K562 (cell line): ENCODE measurements at regions not wholly inside any gene's neighbourhood (a gene's known extent, or its start where the extent isn't known, plus 50 kb on each side); places are given as distances from the start of the nearest gene placed in this dataset.

ENCODE experiments used
- ATAC-seq: fragments of 200-7000 bp; cut with Tn5 transposase; 3 replicates; pipeline ENCODE4 v1.9.1; 2020; ENCODE audit warnings: moderate library complexity
- BruUV-seq: library from RNA; stranded (reverse); fragments of 400-500 nt; replicated peaks from 2 replicates; lab custom pipeline; 2021; lab: Mats Ljungman, UMichigan
- CTCF ChIA-PET: fragments of 300-600 bp; formaldehyde crosslinking; extraction: SDS; loops from one replicate; lab custom pipeline; 2021; ENCODE audit warnings: low intra/inter-chr PET ratio; lab: Yijun Ruan, JAX
- POLR2A ChIA-PET: fragments of 300-600, 350-650 bp; sonication (Branson Sonifier 250); formaldehyde crosslinking; extraction: SDS; loops from one replicate; lab custom pipeline; 2021; ENCODE audit warnings: antibody characterized with exemption, inconsistent platforms; lab: Yijun Ruan, JAX
- DNase-seq, 4 experiments: peaks; one replicate each; pipeline versions ENCODE4 v3.0.0 to v3.0.0-alpha.2; 2011 to 2018; ENCODE audit warnings: low spot score in 3 of 4, mixed read lengths in 3 of 4; ENCODE audit errors: extremely low read depth in 1 of 4
- FAIRE-seq: peaks from 2 replicates; lab custom pipeline; 2011; peaks lifted over from hg19 to GRCh38; lab: Jason Lieb, UNC
- H2AFZ ChIP-seq: 2 replicates; pipeline ENCODE4 v1.6.0; 2011; ENCODE audit warnings: low read depth, low read length, control low read depth, inconsistent platforms
- H3K27ac ChIP-seq: fragments of 200-600 bp; 3 replicates; pipeline ENCODE4 v1.8.0; 2011; ENCODE audit warnings: low read depth, mild to moderate bottlenecking, control low read depth, inconsistent platforms, low read length, moderate library complexity, mixed read lengths; ENCODE audit errors: extremely low read depth
- H3K27me3 ChIP-seq, 2 experiments: fragments of 300-600 bp in 1 of 2; 2 replicates in 1 of 2; 3 replicates in 1 of 2; pipeline versions ENCODE4 v1.6.0 to v1.8.0; 2011; ENCODE audit warnings: inconsistent platforms in 2 of 2, low read length in 2 of 2, mild to moderate bottlenecking in 1 of 2, mixed read lengths in 1 of 2, moderate library complexity in 1 of 2; ENCODE audit not compliant: control insufficient read depth in 2 of 2, insufficient read depth in 2 of 2
- H3K36me3 ChIP-seq: fragments of 300-600 bp; 3 replicates; pipeline ENCODE4 v1.8.0; 2011; ENCODE audit warnings: mild to moderate bottlenecking, low read length, inconsistent platforms; ENCODE audit not compliant: control insufficient read depth, insufficient read depth
- H3K4me1 ChIP-seq, 2 experiments: fragments of 200-600 bp in 1 of 2; replicated peaks in 1 of 2; 2 replicates in 1 of 2; 3 replicates in 1 of 2; pipeline versions ENCODE4 v1.5.1 to v1.8.0; 2011; ENCODE audit warnings: inconsistent platforms in 2 of 2, low read length in 2 of 2, mild to moderate bottlenecking in 1 of 2, mixed read lengths in 1 of 2, moderate library complexity in 1 of 2; ENCODE audit not compliant: control insufficient read depth in 2 of 2, insufficient read depth in 2 of 2
- H3K4me2 ChIP-seq: 2 replicates; pipeline ENCODE4 v1.6.1; 2011; ENCODE audit warnings: low read length, control low read depth, inconsistent platforms, mixed read lengths; ENCODE audit not compliant: insufficient read depth
- H3K4me3 ChIP-seq: fragments of 200-600 bp; sonication (generic), shearing (Covaris generic); 2 replicates; pipeline ENCODE4 v1.5.1; 2016; ENCODE audit warnings: control low read depth, inconsistent platforms
- H3K79me2 ChIP-seq: fragments of 200-600 bp; 3 replicates; pipeline ENCODE4 v1.8.0; 2011; ENCODE audit warnings: low read length, inconsistent platforms; ENCODE audit not compliant: control insufficient read depth, insufficient read depth
- H3K9ac ChIP-seq, 2 experiments: 2 replicates each; pipeline versions ENCODE4 v1.6.0 to v1.6.1; 2011; ENCODE audit warnings: low read depth in 2 of 2, low read length in 2 of 2, control low read depth in 1 of 2, inconsistent platforms in 1 of 2, mild to moderate bottlenecking in 1 of 2, mixed read lengths in 1 of 2; ENCODE audit not compliant: insufficient read depth in 1 of 2
- H3K9me1 ChIP-seq: one replicate; pipeline ENCODE4 v1.6.0; 2011; ENCODE audit warnings: inconsistent platforms, mild to moderate bottlenecking, low read length, moderate library complexity; ENCODE audit not compliant: control insufficient read depth, insufficient read depth
- H3K9me3 ChIP-seq: replicated peaks from 2 replicates; pipeline ENCODE4 v1.5.1; 2011; ENCODE audit warnings: low read depth, low read length, inconsistent platforms; ENCODE audit not compliant: control insufficient read depth, insufficient read depth
- H4K20me1 ChIP-seq: replicated peaks from 2 replicates; pipeline ENCODE4 v1.6.1; 2011; ENCODE audit warnings: low read length, inconsistent platforms, mixed read lengths; ENCODE audit not compliant: control insufficient read depth, insufficient read depth
- EP300 ChIP-seq: IDR thresholded peaks from 2 replicates; pipeline ENCODE4 v1.6.1; 2012; ENCODE audit warnings: low read length, improper control_type of control experiment
- GABPB1 ChIP-seq: sonication (generic); formaldehyde crosslinking; IDR thresholded peaks from 2 replicates; pipeline ENCODE4 v1.8.0; 2022; ENCODE audit warnings: mild to moderate bottlenecking, missing genetic modification reagents
- GTF2F1 ChIP-seq: IDR thresholded peaks from 2 replicates; pipeline ENCODE4 v1.6.1; 2011; ENCODE audit warnings: low read depth, low read length, improper control_type of control experiment
- MAFK ChIP-seq: IDR thresholded peaks from 2 replicates; pipeline ENCODE4 v1.6.1; 2011; ENCODE audit warnings: low read length, improper control_type of control experiment
- POLR2AphosphoS5 ChIP-seq: IDR thresholded peaks from 2 replicates; pipeline ENCODE4 v1.6.1; 2011; ENCODE audit warnings: mild to moderate bottlenecking, low read depth, low read length, moderate library complexity; ENCODE audit not compliant: control insufficient read depth, insufficient read depth
- SETDB1 ChIP-seq: IDR thresholded peaks from one replicate; pipeline ENCODE4 v1.6.1; 2012; ENCODE audit warnings: low read length, control low read depth, inconsistent platforms
- SMAD4 ChIP-seq: fragments of 250-450 bp; sonication (Bioruptor Pico); conservative IDR thresholded peaks from 2 replicates; pipeline ENCODE4 v1.8.0; 2021; ENCODE audit warnings: inconsistent platforms, mild to moderate bottlenecking, moderate library complexity
- YY1 ChIP-seq, 3 experiments: IDR thresholded peaks; 2 replicates each; pipeline ENCODE4 v1.6.1; 2011; ENCODE audit warnings: low read length in 2 of 3, mild to moderate bottlenecking in 2 of 3, moderate library complexity in 2 of 3, borderline replicate concordance in 1 of 3, control low read depth in 1 of 3, low read depth in 1 of 3; ENCODE audit not compliant: insufficient read depth in 3 of 3, insufficient replicate concordance in 2 of 3, control insufficient read depth in 1 of 3, insufficient read length in 1 of 3; ENCODE audit errors: extremely low read depth in 1 of 3
- ZNF134 ChIP-seq: fragments of 250-450 bp; sonication (Bioruptor Pico); conservative IDR thresholded peaks from 2 replicates; pipeline ENCODE4 v1.4.0; 2020
- ZNF224 ChIP-seq: sonication (generic); formaldehyde crosslinking; IDR thresholded peaks from 2 replicates; pipeline ENCODE4 v1.8.0; 2022; ENCODE audit warnings: mild to moderate bottlenecking, missing genetic modification reagents
- ZNF507 ChIP-seq: conservative IDR thresholded peaks from 2 replicates; pipeline ENCODE4 v1.6.1; 2017; ENCODE audit warnings: missing genetic modification characterization, missing compliant biosample characterization
- in situ Hi-C: fragments of 300-500 bp; cut with MboI; formaldehyde crosslinking; loops from 4 replicates; pipeline ENCODE4 v1.15.0; 2018; ENCODE audit warnings: inconsistent platforms, mixed read lengths
- intact Hi-C: fragments of 100-400 bp; cut with micrococcal nuclease; formaldehyde crosslinking; loops from 2 replicates; pipeline ENCODE4 v1.14.2; 2022
- TF ChIP-seq, protein P1 (sequence below): fragments of 450-650 bp; formaldehyde crosslinking; IDR thresholded peaks from 2 replicates; pipeline ENCODE4 v1.4.0; 2022; ENCODE audit warnings: missing genetic modification characterization
- TF ChIP-seq, protein P2 (sequence below): sonication (generic); formaldehyde crosslinking; IDR thresholded peaks from 2 replicates; pipeline ENCODE4 v1.8.1; 2023; ENCODE audit warnings: mild to moderate bottlenecking, missing genetic modification reagents, moderate library complexity
- TF ChIP-seq, protein P3 (sequence below): IDR thresholded peaks from 2 replicates; pipeline ENCODE4 v1.6.1; 2011; ENCODE audit not compliant: insufficient read length; ENCODE audit errors: extremely low read depth
- TF ChIP-seq, protein P4 (sequence below), 2 experiments: IDR thresholded peaks; 2 replicates each; pipeline ENCODE4 v1.6.1; 2012; ENCODE audit warnings: improper control_type of control experiment in 2 of 2, low read depth in 2 of 2, low read length in 2 of 2, borderline replicate concordance in 1 of 2

DNA sequence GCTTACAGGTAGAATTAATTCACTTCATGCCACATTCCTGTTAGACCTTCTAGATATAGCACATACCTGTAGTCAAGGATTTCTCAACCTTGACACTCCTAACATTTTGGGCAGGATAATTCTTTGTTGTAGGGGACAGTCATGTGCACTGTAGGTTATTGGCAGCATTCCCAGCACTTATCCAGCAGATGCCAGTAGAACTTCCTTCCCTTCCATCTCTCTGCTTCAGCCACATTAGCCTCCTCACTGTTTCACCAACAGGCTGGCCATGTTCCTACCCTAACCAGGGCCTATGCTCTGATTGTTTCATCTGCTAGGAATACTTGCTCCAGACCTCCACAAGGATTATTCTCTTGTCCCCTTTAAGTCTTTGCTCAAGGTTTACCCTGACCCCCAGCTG, 68.0 kb upstream of the STAC start:
- ATAC-seq (no peak), DNase-seq (no peak), FAIRE-seq (no peak)
- H3K4me3 ChIP-seq, result no peak overlapping the region
- POLR2A ChIA-PET, result no interaction called here
- H3K9me1 ChIP-seq, result no peaks in the 10 kb centered on the region
- H3K27ac ChIP-seq, result no peak overlapping the region
- CTCF ChIA-PET, result no interaction called here
- no peaks in the 10 kb centered on the region for H3K4me1 ChIP-seq
- intact Hi-C loops (no loop called here), in situ Hi-C loops (no loop called here)
- H3K4me2 ChIP-seq, result no peak overlapping the region
- H3K9ac ChIP-seq, result no peak overlapping the region
- no peaks in the 10 kb centered on the region for H3K79me2 ChIP-seq
- BruUV-seq, result no TSS peak
- H3K36me3 ChIP-seq, result no peaks in the 10 kb centered on the region
- TF ChIP-seq, protein P1, sequence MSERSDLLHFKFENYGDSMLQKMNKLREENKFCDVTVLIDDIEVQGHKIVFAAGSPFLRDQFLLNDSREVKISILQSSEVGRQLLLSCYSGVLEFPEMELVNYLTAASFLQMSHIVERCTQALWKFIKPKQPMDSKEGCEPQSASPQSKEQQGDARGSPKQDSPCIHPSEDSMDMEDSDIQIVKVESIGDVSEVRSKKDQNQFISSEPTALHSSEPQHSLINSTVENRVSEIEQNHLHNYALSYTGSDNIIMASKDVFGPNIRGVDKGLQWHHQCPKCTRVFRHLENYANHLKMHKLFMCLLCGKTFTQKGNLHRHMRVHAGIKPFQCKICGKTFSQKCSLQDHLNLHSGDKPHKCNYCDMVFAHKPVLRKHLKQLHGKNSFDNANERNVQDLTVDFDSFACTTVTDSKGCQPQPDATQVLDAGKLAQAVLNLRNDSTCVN (CRISPR knock-in tag), result no peak
- TF ChIP-seq ZNF134 (no peak), GTF2F1 (no peak), EP300 (no peak), ZNF224 (CRISPR knock-in tag) (no peak), MAFK (no peak), POLR2AphosphoS5 (no peak), YY1 (IDR thresholded peaks at IDR 0.05; ENCODE audit: borderline replicate concordance in 1 of 3, control insufficient read depth in 1 of 3, extremely low read depth in 1 of 3, insufficient read depth in 3 of 3, insufficient read length in 1 of 3, insufficient replicate concordance in 2 of 3, low read depth in 1 of 3, low read length in 2 of 3) (no peak), ZNF507 (tag) (no peak), SETDB1 (no peak), SMAD4 (no peak), GABPB1 (CRISPR knock-in tag) (no peak)
- TF ChIP-seq, protein P2, sequence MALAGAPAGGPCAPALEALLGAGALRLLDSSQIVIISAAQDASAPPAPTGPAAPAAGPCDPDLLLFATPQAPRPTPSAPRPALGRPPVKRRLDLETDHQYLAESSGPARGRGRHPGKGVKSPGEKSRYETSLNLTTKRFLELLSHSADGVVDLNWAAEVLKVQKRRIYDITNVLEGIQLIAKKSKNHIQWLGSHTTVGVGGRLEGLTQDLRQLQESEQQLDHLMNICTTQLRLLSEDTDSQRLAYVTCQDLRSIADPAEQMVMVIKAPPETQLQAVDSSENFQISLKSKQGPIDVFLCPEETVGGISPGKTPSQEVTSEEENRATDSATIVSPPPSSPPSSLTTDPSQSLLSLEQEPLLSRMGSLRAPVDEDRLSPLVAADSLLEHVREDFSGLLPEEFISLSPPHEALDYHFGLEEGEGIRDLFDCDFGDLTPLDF (CRISPR knock-in tag), result no peak
- TF ChIP-seq, protein P3, sequence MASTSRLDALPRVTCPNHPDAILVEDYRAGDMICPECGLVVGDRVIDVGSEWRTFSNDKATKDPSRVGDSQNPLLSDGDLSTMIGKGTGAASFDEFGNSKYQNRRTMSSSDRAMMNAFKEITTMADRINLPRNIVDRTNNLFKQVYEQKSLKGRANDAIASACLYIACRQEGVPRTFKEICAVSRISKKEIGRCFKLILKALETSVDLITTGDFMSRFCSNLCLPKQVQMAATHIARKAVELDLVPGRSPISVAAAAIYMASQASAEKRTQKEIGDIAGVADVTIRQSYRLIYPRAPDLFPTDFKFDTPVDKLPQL, result no peak
- TF ChIP-seq, protein P4, sequence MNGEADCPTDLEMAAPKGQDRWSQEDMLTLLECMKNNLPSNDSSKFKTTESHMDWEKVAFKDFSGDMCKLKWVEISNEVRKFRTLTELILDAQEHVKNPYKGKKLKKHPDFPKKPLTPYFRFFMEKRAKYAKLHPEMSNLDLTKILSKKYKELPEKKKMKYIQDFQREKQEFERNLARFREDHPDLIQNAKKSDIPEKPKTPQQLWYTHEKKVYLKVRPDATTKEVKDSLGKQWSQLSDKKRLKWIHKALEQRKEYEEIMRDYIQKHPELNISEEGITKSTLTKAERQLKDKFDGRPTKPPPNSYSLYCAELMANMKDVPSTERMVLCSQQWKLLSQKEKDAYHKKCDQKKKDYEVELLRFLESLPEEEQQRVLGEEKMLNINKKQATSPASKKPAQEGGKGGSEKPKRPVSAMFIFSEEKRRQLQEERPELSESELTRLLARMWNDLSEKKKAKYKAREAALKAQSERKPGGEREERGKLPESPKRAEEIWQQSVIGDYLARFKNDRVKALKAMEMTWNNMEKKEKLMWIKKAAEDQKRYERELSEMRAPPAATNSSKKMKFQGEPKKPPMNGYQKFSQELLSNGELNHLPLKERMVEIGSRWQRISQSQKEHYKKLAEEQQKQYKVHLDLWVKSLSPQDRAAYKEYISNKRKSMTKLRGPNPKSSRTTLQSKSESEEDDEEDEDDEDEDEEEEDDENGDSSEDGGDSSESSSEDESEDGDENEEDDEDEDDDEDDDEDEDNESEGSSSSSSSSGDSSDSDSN (IDR thresholded peaks at IDR 0.05; ENCODE audit: borderline replicate concordance in 1 of 2, low read depth in 2 of 2, low read length in 2 of 2), result no peak
- TF ChIP-seq, all 486 proteins: peak for 0
- no peaks in the 10 kb centered on the region for H3K27me3 ChIP-seq
- H3K9me3 ChIP-seq, result no peaks in the 10 kb centered on the region; the same call in 1 of the 2 replicates
- no peak overlapping the region for H2AFZ ChIP-seq
- no peaks in the 10 kb centered on the region for H4K20me1 ChIP-seq
